GM12865 (cell line): ENCODE measurements at regions not wholly inside any gene's neighbourhood (a gene's known extent, or its start where the extent isn't known, plus 50 kb on each side); places are given as distances from the start of the nearest gene placed in this dataset.

Experiments
- DNase-seq: peaks from one replicate; pipeline ENCODE4 v3.0.0; 2010; ENCODE audit warnings: low read depth
- H3K4me3 ChIP-seq: 2 replicates; pipeline ENCODE4 v1.5.1; 2011; ENCODE audit warnings: mild to moderate bottlenecking, low read depth, low read length, control low read depth
- CTCF ChIP-seq: IDR thresholded peaks from 2 replicates; pipeline ENCODE4 v1.5.1; 2011; ENCODE audit warnings: low read length, control low read depth, low read depth, inconsistent platforms; ENCODE audit not compliant: insufficient read depth; ENCODE audit errors: missing control alignments

DNA sequence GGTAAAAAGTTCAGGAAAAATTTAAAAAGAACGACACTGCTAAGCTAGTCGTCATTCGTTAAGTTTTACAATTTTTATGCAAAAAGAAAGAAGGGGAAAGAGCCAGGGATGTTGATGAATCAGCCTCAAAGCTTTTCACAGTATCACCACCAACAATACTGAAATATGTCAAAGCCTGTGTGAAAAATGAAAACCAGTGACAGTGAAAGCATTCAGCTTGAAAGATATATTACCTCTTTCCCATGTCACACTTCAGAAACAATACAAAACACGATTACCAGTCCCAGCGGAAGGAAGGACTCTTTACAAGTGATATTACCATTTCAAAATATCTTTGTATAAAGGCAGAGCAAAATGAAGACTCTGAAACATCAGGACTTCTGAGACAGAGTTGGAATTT is 489.2 kb downstream of the EPHA7 start:
- H3K4me3 ChIP-seq: no peak overlapping the region
- DNase-seq: no peak
- TF ChIP-seq CTCF: no peak

DNA sequence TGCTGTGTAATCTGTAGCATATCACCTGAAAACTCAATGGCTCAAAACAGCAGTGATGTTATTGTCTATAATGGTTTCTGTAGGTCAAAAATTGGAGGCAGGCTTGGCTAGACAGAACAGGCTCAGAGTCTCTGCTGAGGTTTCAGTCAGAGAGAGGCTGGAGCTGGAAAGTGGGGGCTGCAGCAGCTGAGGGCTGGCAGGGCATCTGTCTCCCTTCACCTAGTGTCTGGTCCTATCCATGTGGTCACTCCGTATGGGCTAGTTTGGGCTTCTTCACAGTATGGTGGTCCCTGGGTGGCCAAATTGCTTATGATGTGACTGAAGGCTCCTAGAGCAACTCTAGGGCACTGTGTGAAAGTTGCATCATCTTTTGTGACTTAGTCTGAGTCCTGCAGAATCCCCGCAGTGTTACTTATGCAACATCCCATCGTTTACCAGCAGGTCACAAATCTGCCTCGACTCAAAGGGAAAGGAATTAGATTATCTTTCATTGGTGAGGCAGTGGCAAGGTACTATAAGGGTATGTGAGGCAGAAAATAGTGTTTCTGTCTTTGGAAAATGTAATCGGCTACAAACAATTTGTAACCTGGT is 497.0 kb downstream of the EPHA7 start:
- no peak for TF ChIP-seq CTCF
- DNase-seq: no peak
- no peak overlapping the region for H3K4me3 ChIP-seq

- H3K4me3 ChIP-seq: no peak overlapping the region
- no peak for DNase-seq
- no peak for TF ChIP-seq CTCF
Observed at GRCh38 chr6:92915466-92915865, 503.9 kb downstream of the EPHA7 start.

GRCh38 chr6:92911301-92911700 is 508.1 kb downstream of the EPHA7 start:
- H3K4me3 ChIP-seq: no peak overlapping the region
- no peak for DNase-seq
- no peak for TF ChIP-seq CTCF

GRCh38 chr6:92910646-92911045 is 508.7 kb downstream of the EPHA7 start:
- TF ChIP-seq CTCF: no peak
- DNase-seq: no peak
- no peak overlapping the region for H3K4me3 ChIP-seq

GRCh38 chr6:92906385-92906784 is 513.0 kb downstream of the EPHA7 start:
- no peak for TF ChIP-seq CTCF
- H3K4me3 ChIP-seq: no peak overlapping the region
- no peak for DNase-seq

GRCh38 chr6:92893741-92894140 is 525.6 kb downstream of the EPHA7 start:
- TF ChIP-seq CTCF: no peak
- no peak for DNase-seq
- no peak overlapping the region for H3K4me3 ChIP-seq
